Osteocyte (in vitro differentiated cells): ENCODE measurements at regions not wholly inside any gene's neighbourhood (a gene's known extent, or its start where the extent isn't known, plus 50 kb on each side); places are given as distances from the start of the nearest gene placed in this dataset.

Experiments
- DNase-seq: peaks from one replicate; pipeline ENCODE4 v3.0.0; 2021; ENCODE audit warnings: mixed read lengths; ENCODE audit not compliant: unreplicated experiment; ENCODE audit errors: extremely low spot score
- H3K27ac Mint-ChIP-seq: one replicate; pipeline ENCODE4 v1.8.0; 2021; ENCODE audit warnings: mild to moderate bottlenecking, mixed read lengths; ENCODE audit not compliant: unreplicated experiment
- H3K27me3 Mint-ChIP-seq: one replicate; pipeline ENCODE4 v1.8.0; 2021; ENCODE audit warnings: mixed read lengths; ENCODE audit not compliant: unreplicated experiment
- H3K36me3 Mint-ChIP-seq: one replicate; pipeline ENCODE4 v1.8.0; 2021; ENCODE audit warnings: mixed read lengths; ENCODE audit not compliant: unreplicated experiment
- H3K4me1 Mint-ChIP-seq: one replicate; pipeline ENCODE4 v1.8.0; 2021; ENCODE audit warnings: mixed read lengths; ENCODE audit not compliant: unreplicated experiment
- H3K4me3 Mint-ChIP-seq: one replicate; pipeline ENCODE4 v1.8.0; 2021; ENCODE audit warnings: mild to moderate bottlenecking, moderate library complexity, mixed read lengths; ENCODE audit not compliant: unreplicated experiment
- H3K9me3 Mint-ChIP-seq: one replicate; pipeline ENCODE4 v1.8.0; 2021; ENCODE audit warnings: mixed read lengths; ENCODE audit not compliant: unreplicated experiment
- TF ChIP-seq, protein P1 (sequence below): fragments of 200-600 bp; sonication (generic); IDR thresholded peaks from 2 replicates; pipeline ENCODE4 v1.5.0; 2021; ENCODE audit warnings: antibody characterized with exemption, mild to moderate bottlenecking, moderate library complexity

DNA sequence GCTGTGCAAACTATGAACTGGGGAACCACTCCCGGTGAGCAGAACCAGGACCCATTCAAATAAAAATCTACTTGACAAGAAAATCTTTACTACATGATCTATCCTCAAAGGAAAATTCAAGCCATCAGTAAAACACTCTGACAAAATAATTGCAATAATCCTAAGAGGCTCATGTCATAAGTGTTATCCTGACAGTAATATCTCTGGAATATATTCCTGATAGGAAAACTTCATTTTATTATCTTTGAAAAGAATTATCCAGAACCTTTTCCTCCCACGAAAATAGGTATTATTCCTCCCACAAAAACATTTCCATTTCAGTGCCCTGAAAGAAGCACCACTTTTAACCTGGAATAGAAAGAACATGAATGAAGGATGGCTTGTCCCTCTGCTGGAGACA, 357.7 kb upstream of the PCDH7 start:
- peaks cover 15% of the 10 kb centered on the region for H3K4me1 Mint-ChIP-seq
- DNase-seq: no peak
- H3K4me3 Mint-ChIP-seq: no peak overlapping the region
- H3K9me3 Mint-ChIP-seq: peaks cover 21% of the 10 kb centered on the region
- H3K27me3 Mint-ChIP-seq: no peaks in the 10 kb centered on the region
- H3K36me3 Mint-ChIP-seq: no peaks in the 10 kb centered on the region
- H3K27ac Mint-ChIP-seq: peak overlapping the region; percentile 66
- TF ChIP-seq, protein P1, sequence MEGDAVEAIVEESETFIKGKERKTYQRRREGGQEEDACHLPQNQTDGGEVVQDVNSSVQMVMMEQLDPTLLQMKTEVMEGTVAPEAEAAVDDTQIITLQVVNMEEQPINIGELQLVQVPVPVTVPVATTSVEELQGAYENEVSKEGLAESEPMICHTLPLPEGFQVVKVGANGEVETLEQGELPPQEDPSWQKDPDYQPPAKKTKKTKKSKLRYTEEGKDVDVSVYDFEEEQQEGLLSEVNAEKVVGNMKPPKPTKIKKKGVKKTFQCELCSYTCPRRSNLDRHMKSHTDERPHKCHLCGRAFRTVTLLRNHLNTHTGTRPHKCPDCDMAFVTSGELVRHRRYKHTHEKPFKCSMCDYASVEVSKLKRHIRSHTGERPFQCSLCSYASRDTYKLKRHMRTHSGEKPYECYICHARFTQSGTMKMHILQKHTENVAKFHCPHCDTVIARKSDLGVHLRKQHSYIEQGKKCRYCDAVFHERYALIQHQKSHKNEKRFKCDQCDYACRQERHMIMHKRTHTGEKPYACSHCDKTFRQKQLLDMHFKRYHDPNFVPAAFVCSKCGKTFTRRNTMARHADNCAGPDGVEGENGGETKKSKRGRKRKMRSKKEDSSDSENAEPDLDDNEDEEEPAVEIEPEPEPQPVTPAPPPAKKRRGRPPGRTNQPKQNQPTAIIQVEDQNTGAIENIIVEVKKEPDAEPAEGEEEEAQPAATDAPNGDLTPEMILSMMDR: peak; percentile 28

- TF ChIP-seq, protein P1: no peak
- Mint-ChIP-seq H3K9me3 (peaks cover 21% of the 10 kb centered on the region), H3K27ac (no peak overlapping the region), H3K4me3 (no peak overlapping the region), H3K4me1 (no peaks in the 10 kb centered on the region), H3K27me3 (no peaks in the 10 kb centered on the region), H3K36me3 (no peaks in the 10 kb centered on the region)
- DNase-seq: no peak
Measured at GRCh38 chr4:30370105-30370504, 350.1 kb upstream of the PCDH7 start.

DNA sequence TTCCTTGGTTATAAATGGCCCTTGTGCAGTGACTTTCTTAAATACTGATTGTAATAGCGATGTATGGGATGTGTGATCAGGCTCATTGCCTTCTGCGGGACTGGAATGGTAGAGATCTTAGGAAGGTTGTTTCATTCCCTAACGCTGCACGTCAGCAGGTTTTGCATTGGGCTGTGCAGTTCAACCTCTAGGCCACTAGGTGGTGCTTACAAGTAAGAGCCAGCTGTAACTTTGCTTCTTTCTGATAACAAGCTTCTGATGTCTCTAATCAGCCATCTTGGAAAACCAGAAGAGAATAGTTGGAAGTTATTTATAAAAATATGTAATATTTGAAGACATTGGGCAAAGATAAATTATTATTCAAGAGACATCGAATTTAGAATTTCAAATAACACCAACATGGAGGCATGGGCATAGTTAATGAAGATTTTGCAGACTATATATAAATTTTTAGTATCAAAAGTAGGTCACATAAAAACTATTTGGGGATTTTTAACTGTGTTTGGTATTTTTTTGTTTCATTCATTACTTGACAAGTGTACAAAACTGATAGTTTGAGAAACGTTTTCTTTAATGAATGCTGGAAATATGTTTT, 339.7 kb upstream of the PCDH7 start:
- Mint-ChIP-seq H3K9me3 (peaks cover 21% of the 10 kb centered on the region), H3K4me1 (peaks cover 2% of the 10 kb centered on the region), H3K27me3 (no peaks in the 10 kb centered on the region), H3K27ac (no peak overlapping the region), H3K4me3 (no peak overlapping the region), H3K36me3 (no peaks in the 10 kb centered on the region)
- no peak for DNase-seq
- TF ChIP-seq, protein P1: peak; percentile 73

GRCh38 chr4:30385650-30386049, 334.5 kb upstream of the PCDH7 start:
- Mint-ChIP-seq H3K27ac (no peak overlapping the region), H3K4me1 (peaks cover 3% of the 10 kb centered on the region)
- TF ChIP-seq, protein P1: no peak

DNA sequence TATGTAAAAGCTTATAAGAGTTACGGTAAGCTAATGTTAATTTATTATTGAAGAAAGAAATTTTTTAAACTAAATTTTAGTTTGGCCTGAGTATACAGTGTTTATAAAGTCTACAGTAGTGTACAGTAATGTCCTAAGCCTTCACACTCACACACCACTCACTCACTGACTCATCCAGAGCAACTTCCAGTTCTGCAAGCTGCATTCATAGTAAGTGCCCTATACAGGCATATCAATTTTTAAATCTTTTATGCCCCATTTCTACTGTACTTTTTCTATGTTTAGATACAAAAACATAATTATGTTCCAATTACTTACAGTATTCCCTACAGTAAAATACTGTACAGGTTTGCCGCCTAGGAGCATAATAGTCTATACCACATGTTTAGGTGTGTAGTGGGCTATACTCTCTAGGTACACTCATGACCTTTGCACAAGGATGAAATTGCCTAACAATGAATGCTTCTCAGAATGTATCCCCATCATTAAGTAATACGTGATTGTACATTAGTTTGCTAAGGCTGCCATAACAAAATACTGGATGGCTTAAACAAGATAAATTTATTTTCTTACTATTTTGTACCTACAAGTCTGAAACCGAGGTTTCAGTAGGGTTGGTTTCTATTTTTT, 333.8 kb upstream of the PCDH7 start:
- Mint-ChIP-seq H3K4me1 (peaks cover 3% of the 10 kb centered on the region), H3K27ac (no peak overlapping the region), H3K36me3 (no peaks in the 10 kb centered on the region), H3K4me3 (no peak overlapping the region), H3K9me3 (peaks cover 12% of the 10 kb centered on the region), H3K27me3 (no peaks in the 10 kb centered on the region)
- no peak for DNase-seq
- TF ChIP-seq, protein P1: no peak

More at GRCh38 chr4:30385650-30386049, 334.5 kb upstream of the PCDH7 start:
- H3K9me3 Mint-ChIP-seq: peaks cover 13% of the 10 kb centered on the region
- H3K36me3 Mint-ChIP-seq: no peaks in the 10 kb centered on the region
- DNase-seq: no peak
- no peak overlapping the region for H3K4me3 Mint-ChIP-seq
- H3K27me3 Mint-ChIP-seq: no peaks in the 10 kb centered on the region
